ENCODE measurements at regions not wholly inside any gene's neighbourhood (a gene's known extent, or its start where the extent isn't known, plus 50 kb on each side); places are given as distances from the start of the nearest gene placed in this dataset.

DNA sequence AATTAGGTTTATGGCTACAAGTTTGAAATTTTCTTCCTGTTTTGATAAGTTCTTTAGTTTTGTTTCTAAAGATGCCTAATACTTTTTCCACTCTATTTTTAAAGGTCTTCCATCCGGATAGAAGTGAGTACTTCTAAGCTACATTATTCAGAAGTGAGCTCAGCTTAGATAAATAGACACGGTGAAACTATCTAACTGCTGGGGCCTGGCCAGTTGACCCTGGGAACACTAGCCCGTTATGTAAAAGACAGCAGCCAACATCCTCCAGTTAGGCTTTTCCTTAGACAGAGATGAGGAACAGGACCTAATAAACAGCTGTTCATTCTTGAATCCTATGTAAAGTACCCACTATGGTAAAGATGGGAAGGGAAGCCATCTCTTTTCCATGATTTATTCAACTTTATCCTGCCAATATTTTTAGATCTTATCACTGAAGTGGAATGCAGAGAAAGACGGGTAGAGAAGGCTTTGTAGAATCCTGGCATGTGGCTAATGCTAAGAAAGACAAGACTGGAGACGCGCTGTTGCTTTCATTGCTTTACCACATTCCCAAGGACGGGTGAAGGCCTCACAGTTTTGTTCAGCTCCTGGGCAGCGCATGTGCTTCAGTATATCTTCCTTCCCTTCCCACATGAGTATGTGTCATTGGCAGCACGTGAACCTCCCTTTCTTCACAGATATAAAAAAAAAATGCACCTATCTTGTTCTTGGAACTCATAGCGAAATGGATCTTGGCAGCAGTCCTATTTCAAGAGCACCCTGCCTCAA, 340.0 kb upstream of the MEOX2 start:
- TF ChIP-seq, protein P1, sequence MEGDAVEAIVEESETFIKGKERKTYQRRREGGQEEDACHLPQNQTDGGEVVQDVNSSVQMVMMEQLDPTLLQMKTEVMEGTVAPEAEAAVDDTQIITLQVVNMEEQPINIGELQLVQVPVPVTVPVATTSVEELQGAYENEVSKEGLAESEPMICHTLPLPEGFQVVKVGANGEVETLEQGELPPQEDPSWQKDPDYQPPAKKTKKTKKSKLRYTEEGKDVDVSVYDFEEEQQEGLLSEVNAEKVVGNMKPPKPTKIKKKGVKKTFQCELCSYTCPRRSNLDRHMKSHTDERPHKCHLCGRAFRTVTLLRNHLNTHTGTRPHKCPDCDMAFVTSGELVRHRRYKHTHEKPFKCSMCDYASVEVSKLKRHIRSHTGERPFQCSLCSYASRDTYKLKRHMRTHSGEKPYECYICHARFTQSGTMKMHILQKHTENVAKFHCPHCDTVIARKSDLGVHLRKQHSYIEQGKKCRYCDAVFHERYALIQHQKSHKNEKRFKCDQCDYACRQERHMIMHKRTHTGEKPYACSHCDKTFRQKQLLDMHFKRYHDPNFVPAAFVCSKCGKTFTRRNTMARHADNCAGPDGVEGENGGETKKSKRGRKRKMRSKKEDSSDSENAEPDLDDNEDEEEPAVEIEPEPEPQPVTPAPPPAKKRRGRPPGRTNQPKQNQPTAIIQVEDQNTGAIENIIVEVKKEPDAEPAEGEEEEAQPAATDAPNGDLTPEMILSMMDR (IDR thresholded peaks at IDR 0.05 in 4 of 5, conservative IDR thresholded peaks at IDR 0.05 in 1 of 5) = no peak
- TF ChIP-seq POLR2A (IDR thresholded peaks at IDR 0.05) = no peak
